GM23338 (cell line): ENCODE measurements at regions not wholly inside any gene's neighbourhood (a gene's known extent, or its start where the extent isn't known, plus 50 kb on each side); places are given as distances from the start of the nearest gene placed in this dataset.

Experiments
- ATAC-seq: fragments of 200-7000 bp; cut with Tn5 transposase; 3 replicates; pipeline ENCODE4 v1.9.1; 2020
- DNase-seq: peaks from one replicate; pipeline ENCODE4 v3.0.0-alpha.2; 2015; ENCODE audit warnings: low spot score
- H2AFZ ChIP-seq: fragments of 200-600 bp; sonication (generic); 2 replicates; pipeline ENCODE4 v1.8.0; 2016; ENCODE audit warnings: antibody characterized with exemption, mild to moderate bottlenecking, moderate library complexity
- H3F3A ChIP-seq: fragments of 200-600 bp; sonication (generic); replicated peaks from 2 replicates; pipeline ENCODE4 v1.8.0; 2017; ENCODE audit warnings: antibody characterized with exemption, mixed run types, low read depth
- H3K27ac ChIP-seq: fragments of 200-600 bp; sonication (generic); 2 replicates; pipeline ENCODE4 v1.6.1; 2016; ENCODE audit warnings: low read depth
- H3K27me3 ChIP-seq: fragments of 200-600 bp; sonication (generic); 2 replicates; pipeline ENCODE4 v1.8.0; 2016; ENCODE audit warnings: mild to moderate bottlenecking, mixed run types, moderate library complexity; ENCODE audit not compliant: insufficient read depth
- H3K36me3 ChIP-seq: fragments of 200-600 bp; sonication (generic); 2 replicates; pipeline ENCODE4 v1.8.0; 2016; ENCODE audit warnings: mild to moderate bottlenecking; ENCODE audit not compliant: insufficient read depth
- H3K4me1 ChIP-seq: fragments of 200-600 bp; sonication (generic); 2 replicates; pipeline ENCODE4 v1.8.0; 2016; ENCODE audit warnings: mild to moderate bottlenecking, moderate library complexity; ENCODE audit not compliant: insufficient read depth
- H3K4me2 ChIP-seq: fragments of 200-600 bp; sonication (generic); 2 replicates; pipeline ENCODE4 v1.7.1; 2017; ENCODE audit warnings: mixed run types
- H3K4me3 ChIP-seq: fragments of 200-600 bp; sonication (generic); 2 replicates; pipeline ENCODE4 v1.6.1; 2016; ENCODE audit warnings: mixed run types
- H3K79me2 ChIP-seq: fragments of 200-600 bp; sonication (generic); replicated peaks from 2 replicates; pipeline ENCODE4 v1.8.0; 2017; ENCODE audit warnings: mild to moderate bottlenecking; ENCODE audit not compliant: insufficient read depth
- H3K9me2 ChIP-seq: fragments of 200-600 bp; sonication (generic); 2 replicates; pipeline ENCODE4 v1.8.0; 2017; ENCODE audit not compliant: insufficient read depth
- H4K20me1 ChIP-seq: fragments of 200-600 bp; sonication (generic); replicated peaks from 2 replicates; pipeline ENCODE4 v1.8.0; 2017; ENCODE audit warnings: mild to moderate bottlenecking; ENCODE audit not compliant: insufficient read depth
- H3K27ac Mint-ChIP-seq: 2 replicates; pipeline ENCODE4 v1.8.0; 2020; ENCODE audit warnings: inconsistent platforms, mild to moderate bottlenecking, moderate library complexity, mixed read lengths
- H3K27me3 Mint-ChIP-seq: 3 replicates; pipeline ENCODE4 v1.8.0; 2022; ENCODE audit warnings: low read depth, mild to moderate bottlenecking, moderate library complexity, mixed read lengths, inconsistent platforms; ENCODE audit not compliant: insufficient read depth, poor library complexity
- H3K36me3 Mint-ChIP-seq: 3 replicates; pipeline ENCODE4 v1.8.0; 2021; ENCODE audit warnings: low read depth, mild to moderate bottlenecking, inconsistent platforms, moderate library complexity, mixed read lengths
- H3K4me1 Mint-ChIP-seq: 3 replicates; pipeline ENCODE4 v1.8.0; 2020; ENCODE audit warnings: mild to moderate bottlenecking, inconsistent platforms, mixed read lengths
- H3K4me3 Mint-ChIP-seq: 3 replicates; pipeline ENCODE4 v1.8.0; 2021; ENCODE audit warnings: moderate library complexity, mild to moderate bottlenecking, inconsistent platforms, mixed read lengths
- H3K9me3 Mint-ChIP-seq: 3 replicates; pipeline ENCODE4 v1.8.0; 2020; ENCODE audit warnings: moderate library complexity, mild to moderate bottlenecking, inconsistent platforms, mixed read lengths
- CREB1 ChIP-seq: fragments of 250-450 bp; sonication (Bioruptor Pico); IDR thresholded peaks from 2 replicates; pipeline ENCODE4 v1.5.0; 2020; ENCODE audit warnings: low read depth, mild to moderate bottlenecking, moderate library complexity
- EZH2 ChIP-seq: fragments of 200-600 bp; sonication (generic); IDR thresholded peaks from one replicate; pipeline ENCODE4 v1.8.0; 2017; ENCODE audit warnings: antibody characterized with exemption, mild to moderate bottlenecking, low read depth; ENCODE audit not compliant: unreplicated experiment
- EZH2phosphoT487 ChIP-seq: fragments of 200-600 bp; sonication (generic); IDR thresholded peaks from one replicate; pipeline ENCODE4 v1.8.1; 2018; ENCODE audit warnings: antibody characterized with exemption; ENCODE audit not compliant: unreplicated experiment
- JUNB ChIP-seq: IDR thresholded peaks from one replicate; pipeline ENCODE4 v1.6.1; 2016; ENCODE audit warnings: antibody characterized with exemption; ENCODE audit not compliant: unreplicated experiment
- NANOG ChIP-seq: IDR thresholded peaks from 2 replicates; pipeline ENCODE4 v1.6.1; 2016; ENCODE audit warnings: antibody characterized with exemption, borderline replicate concordance
- POLR2AphosphoS5 ChIP-seq: IDR thresholded peaks from 2 replicates; pipeline ENCODE4 v1.6.1; 2016; ENCODE audit warnings: antibody characterized with exemption, low read depth
- STAT1 ChIP-seq: IDR thresholded peaks from one replicate; pipeline ENCODE4 v1.6.1; 2016; ENCODE audit warnings: antibody characterized with exemption; ENCODE audit not compliant: unreplicated experiment
- ZNF114 ChIP-seq: fragments of 250-450 bp; sonication (Bioruptor Pico); IDR thresholded peaks from 2 replicates; pipeline ENCODE4 v1.5.0; 2020; ENCODE audit warnings: mild to moderate bottlenecking, moderate library complexity
- ZNF331 ChIP-seq: fragments of 250-450 bp; sonication (Bioruptor Pico); IDR thresholded peaks from 2 replicates; pipeline ENCODE4 v1.5.0; 2020; ENCODE audit warnings: low read depth, mild to moderate bottlenecking, moderate library complexity
- TF ChIP-seq, protein P1 (sequence below): fragments of 250-450 bp; sonication (Bioruptor Pico); IDR thresholded peaks from 2 replicates; pipeline ENCODE4 v1.5.0; 2020; ENCODE audit warnings: mild to moderate bottlenecking, moderate library complexity
- TF ChIP-seq, protein P2 (sequence below): IDR thresholded peaks from 2 replicates; pipeline ENCODE4 v1.6.1; 2016; ENCODE audit warnings: antibody characterized with exemption
- TF ChIP-seq, protein P3 (sequence below), 2 experiments: fragments of 200-600 bp in 1 of 2; sonication (generic) in 1 of 2; conservative IDR thresholded peaks; 2 replicates each; pipeline versions ENCODE4 v1.5.1 to v1.6.1; 2016 to 2017; ENCODE audit warnings: antibody characterized with exemption in 2 of 2, low read depth in 2 of 2, mild to moderate bottlenecking in 2 of 2, moderate library complexity in 1 of 2
- TF ChIP-seq, protein P4 (sequence below): IDR thresholded peaks from one replicate; pipeline ENCODE4 v1.6.1; 2018; ENCODE audit warnings: antibody characterized with exemption; ENCODE audit not compliant: unreplicated experiment

DNA sequence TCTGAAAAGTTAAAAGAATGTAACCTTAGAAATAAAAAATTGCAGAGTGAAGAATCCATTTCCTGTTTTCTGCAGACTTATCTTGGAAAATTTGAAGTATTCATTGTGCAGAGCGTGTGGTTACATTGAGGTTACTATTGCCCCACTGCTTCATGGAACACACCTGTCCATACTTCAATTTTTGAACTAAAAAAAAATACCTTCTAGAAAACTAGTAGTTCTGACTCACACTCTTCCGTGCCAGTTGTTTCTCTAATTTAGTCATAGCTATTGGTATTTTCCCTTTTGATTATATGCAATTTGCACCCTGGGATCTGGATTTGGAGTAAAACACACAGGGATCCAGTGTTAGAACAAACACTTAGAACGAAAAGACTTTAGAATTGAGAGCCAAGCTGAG is 111.8 kb upstream of the LYSMD4 start:
- TF ChIP-seq, protein P1, sequence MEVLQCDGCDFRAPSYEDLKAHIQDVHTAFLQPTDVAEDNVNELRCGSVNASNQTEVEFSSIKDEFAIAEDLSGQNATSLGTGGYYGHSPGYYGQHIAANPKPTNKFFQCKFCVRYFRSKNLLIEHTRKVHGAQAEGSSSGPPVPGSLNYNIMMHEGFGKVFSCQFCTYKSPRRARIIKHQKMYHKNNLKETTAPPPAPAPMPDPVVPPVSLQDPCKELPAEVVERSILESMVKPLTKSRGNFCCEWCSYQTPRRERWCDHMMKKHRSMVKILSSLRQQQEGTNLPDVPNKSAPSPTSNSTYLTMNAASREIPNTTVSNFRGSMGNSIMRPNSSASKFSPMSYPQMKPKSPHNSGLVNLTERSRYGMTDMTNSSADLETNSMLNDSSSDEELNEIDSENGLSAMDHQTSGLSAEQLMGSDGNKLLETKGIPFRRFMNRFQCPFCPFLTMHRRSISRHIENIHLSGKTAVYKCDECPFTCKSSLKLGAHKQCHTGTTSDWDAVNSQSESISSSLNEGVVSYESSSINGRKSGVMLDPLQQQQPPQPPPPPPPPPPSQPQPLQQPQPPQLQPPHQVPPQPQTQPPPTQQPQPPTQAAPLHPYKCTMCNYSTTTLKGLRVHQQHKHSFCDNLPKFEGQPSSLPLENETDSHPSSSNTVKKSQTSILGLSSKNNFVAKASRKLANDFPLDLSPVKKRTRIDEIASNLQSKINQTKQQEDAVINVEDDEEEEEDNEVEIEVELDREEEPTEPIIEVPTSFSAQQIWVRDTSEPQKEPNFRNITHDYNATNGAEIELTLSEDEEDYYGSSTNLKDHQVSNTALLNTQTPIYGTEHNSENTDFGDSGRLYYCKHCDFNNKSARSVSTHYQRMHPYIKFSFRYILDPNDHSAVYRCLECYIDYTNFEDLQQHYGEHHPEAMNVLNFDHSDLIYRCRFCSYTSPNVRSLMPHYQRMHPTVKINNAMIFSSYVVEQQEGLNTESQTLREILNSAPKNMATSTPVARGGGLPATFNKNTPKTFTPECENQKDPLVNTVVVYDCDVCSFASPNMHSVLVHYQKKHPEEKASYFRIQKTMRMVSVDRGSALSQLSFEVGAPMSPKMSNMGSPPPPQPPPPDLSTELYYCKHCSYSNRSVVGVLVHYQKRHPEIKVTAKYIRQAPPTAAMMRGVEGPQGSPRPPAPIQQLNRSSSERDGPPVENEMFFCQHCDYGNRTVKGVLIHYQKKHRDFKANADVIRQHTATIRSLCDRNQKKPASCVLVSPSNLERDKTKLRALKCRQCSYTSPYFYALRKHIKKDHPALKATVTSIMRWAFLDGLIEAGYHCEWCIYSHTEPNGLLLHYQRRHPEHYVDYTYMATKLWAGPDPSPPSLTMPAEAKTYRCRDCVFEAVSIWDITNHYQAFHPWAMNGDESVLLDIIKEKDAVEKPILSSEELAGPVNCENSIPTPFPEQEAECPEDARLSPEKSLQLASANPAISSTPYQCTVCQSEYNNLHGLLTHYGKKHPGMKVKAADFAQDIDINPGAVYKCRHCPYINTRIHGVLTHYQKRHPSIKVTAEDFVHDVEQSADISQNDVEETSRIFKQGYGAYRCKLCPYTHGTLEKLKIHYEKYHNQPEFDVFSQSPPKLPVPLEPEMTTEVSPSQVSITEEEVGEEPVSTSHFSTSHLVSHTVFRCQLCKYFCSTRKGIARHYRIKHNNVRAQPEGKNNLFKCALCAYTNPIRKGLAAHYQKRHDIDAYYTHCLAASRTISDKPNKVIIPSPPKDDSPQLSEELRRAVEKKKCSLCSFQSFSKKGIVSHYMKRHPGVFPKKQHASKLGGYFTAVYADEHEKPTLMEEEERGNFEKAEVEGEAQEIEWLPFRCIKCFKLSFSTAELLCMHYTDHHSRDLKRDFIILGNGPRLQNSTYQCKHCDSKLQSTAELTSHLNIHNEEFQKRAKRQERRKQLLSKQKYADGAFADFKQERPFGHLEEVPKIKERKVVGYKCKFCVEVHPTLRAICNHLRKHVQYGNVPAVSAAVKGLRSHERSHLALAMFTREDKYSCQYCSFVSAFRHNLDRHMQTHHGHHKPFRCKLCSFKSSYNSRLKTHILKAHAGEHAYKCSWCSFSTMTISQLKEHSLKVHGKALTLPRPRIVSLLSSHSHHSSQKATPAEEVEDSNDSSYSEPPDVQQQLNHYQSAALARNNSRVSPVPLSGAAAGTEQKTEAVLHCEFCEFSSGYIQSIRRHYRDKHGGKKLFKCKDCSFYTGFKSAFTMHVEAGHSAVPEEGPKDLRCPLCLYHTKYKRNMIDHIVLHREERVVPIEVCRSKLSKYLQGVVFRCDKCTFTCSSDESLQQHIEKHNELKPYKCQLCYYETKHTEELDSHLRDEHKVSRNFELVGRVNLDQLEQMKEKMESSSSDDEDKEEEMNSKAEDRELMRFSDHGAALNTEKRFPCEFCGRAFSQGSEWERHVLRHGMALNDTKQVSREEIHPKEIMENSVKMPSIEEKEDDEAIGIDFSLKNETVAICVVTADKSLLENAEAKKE (CRISPR knock-in tag) = no peak
- TF ChIP-seq ZNF114 (CRISPR knock-in tag) (no peak), EZH2 (no peak), STAT1 (no peak), ZNF331 (CRISPR knock-in tag) (no peak), EZH2phosphoT487 (no peak), JUNB (no peak), CREB1 (CRISPR knock-in tag) (no peak), POLR2AphosphoS5 (no peak), NANOG (no peak)
- TF ChIP-seq, protein P2, sequence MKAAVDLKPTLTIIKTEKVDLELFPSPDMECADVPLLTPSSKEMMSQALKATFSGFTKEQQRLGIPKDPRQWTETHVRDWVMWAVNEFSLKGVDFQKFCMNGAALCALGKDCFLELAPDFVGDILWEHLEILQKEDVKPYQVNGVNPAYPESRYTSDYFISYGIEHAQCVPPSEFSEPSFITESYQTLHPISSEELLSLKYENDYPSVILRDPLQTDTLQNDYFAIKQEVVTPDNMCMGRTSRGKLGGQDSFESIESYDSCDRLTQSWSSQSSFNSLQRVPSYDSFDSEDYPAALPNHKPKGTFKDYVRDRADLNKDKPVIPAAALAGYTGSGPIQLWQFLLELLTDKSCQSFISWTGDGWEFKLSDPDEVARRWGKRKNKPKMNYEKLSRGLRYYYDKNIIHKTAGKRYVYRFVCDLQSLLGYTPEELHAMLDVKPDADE = no peak
- TF ChIP-seq, protein P3, sequence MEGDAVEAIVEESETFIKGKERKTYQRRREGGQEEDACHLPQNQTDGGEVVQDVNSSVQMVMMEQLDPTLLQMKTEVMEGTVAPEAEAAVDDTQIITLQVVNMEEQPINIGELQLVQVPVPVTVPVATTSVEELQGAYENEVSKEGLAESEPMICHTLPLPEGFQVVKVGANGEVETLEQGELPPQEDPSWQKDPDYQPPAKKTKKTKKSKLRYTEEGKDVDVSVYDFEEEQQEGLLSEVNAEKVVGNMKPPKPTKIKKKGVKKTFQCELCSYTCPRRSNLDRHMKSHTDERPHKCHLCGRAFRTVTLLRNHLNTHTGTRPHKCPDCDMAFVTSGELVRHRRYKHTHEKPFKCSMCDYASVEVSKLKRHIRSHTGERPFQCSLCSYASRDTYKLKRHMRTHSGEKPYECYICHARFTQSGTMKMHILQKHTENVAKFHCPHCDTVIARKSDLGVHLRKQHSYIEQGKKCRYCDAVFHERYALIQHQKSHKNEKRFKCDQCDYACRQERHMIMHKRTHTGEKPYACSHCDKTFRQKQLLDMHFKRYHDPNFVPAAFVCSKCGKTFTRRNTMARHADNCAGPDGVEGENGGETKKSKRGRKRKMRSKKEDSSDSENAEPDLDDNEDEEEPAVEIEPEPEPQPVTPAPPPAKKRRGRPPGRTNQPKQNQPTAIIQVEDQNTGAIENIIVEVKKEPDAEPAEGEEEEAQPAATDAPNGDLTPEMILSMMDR (conservative IDR thresholded peaks at IDR 0.05; ENCODE audit: low read depth in 2 of 2) = no peak
- TF ChIP-seq, protein P4, sequence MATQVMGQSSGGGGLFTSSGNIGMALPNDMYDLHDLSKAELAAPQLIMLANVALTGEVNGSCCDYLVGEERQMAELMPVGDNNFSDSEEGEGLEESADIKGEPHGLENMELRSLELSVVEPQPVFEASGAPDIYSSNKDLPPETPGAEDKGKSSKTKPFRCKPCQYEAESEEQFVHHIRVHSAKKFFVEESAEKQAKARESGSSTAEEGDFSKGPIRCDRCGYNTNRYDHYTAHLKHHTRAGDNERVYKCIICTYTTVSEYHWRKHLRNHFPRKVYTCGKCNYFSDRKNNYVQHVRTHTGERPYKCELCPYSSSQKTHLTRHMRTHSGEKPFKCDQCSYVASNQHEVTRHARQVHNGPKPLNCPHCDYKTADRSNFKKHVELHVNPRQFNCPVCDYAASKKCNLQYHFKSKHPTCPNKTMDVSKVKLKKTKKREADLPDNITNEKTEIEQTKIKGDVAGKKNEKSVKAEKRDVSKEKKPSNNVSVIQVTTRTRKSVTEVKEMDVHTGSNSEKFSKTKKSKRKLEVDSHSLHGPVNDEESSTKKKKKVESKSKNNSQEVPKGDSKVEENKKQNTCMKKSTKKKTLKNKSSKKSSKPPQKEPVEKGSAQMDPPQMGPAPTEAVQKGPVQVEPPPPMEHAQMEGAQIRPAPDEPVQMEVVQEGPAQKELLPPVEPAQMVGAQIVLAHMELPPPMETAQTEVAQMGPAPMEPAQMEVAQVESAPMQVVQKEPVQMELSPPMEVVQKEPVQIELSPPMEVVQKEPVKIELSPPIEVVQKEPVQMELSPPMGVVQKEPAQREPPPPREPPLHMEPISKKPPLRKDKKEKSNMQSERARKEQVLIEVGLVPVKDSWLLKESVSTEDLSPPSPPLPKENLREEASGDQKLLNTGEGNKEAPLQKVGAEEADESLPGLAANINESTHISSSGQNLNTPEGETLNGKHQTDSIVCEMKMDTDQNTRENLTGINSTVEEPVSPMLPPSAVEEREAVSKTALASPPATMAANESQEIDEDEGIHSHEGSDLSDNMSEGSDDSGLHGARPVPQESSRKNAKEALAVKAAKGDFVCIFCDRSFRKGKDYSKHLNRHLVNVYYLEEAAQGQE = no peak
- Mint-ChIP-seq H3K4me3 (no peak overlapping the region), H3K27ac (no peak overlapping the region), H3K4me1 (peaks cover 5% of the 10 kb centered on the region), H3K36me3 (no peaks in the 10 kb centered on the region), H3K27me3 (peaks cover 1% of the 10 kb centered on the region), H3K9me3 (no peaks in the 10 kb centered on the region)
- Histone ChIP-seq H3K27ac (no peak overlapping the region), H4K20me1 (no peaks in the 10 kb centered on the region; the same call in 1 of the 2 replicates), H3K4me3 (no peak overlapping the region), H3K27me3 (no peaks in the 10 kb centered on the region), H3K4me2 (no peak overlapping the region), H3K9me2 (no peaks in the 10 kb centered on the region), H3F3A (no peaks in the 10 kb centered on the region), H3K79me2 (no peaks in the 10 kb centered on the region), H2AFZ (no peak overlapping the region), H3K4me1 (no peaks in the 10 kb centered on the region), H3K36me3 (no peaks in the 10 kb centered on the region)
- ATAC-seq (no peak), DNase-seq (no peak)
